IPS-NIHi11 (cell line): ENCODE measurements at regions not wholly inside any gene's neighbourhood (a gene's known extent, or its start where the extent isn't known, plus 50 kb on each side); places are given as distances from the start of the nearest gene placed in this dataset.

Source experiments
- DNase-seq: peaks from one replicate; pipeline ENCODE4 v3.0.0; 2012; ENCODE audit warnings: mixed read lengths, low spot score

DNA sequence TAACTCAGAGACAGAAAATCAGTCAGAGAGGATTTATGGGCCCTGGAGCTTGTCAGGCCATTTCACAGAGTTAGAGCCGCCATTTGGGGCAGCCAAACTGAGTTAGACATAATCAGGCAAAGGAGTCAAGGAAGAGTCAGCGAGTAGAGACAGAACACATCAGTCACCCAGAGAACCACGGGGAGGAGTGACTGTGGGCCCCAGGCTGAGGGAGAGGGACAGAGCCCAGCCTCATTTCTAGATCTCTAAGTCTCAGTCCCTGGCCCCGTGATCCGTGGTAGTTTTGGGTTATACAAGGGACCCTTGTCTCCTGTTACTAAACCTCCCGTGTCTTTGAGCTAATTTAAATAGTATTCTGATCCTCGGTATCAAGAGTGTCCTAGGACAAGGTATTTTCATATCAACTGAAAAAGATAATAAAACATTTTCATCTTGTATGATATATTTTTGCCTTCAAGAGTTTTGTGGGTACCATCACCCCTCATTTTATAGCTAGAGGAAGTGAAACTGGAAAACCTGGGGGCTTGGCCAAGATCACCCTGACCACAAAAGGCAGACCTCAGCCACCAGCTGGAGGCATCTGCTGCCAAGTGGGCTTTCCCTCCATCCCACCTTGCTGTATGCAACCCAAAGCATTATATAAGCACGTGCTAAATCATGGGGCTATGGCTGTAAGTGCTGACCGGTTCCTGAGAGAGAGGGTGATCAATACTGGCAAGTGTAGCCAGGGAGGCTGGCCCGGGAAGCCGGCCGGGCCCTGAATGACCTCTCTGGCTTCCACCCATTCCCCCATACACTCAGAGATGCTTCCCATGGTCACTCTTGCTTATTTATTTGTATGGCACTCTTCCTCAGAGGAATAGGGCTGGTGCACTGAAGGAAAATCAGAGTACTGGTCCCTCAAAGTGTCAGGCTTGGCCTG is 204.1 kb downstream of the BCOR start:
- DNase-seq = no peak

DNA sequence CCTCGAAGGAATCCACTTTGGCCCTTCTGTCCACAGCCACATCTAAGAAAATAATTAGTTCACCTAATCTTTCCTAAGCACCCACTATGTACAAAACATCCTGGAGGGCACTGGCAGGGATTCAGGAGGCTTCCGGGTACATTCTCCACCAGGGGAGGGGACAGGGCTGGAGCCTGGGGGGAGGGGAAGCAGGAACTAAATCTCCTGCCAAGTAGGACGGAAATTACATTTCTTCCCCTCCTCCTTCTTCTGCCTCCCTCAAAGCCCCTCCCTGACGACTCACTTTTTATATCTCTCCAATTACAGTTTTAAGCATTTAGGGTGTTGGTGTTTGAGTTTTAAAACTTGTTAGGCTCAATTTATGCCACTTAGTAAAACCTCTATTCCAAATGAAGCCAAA is 203.1 kb downstream of the BCOR start:
- DNase-seq = no peak

DNA sequence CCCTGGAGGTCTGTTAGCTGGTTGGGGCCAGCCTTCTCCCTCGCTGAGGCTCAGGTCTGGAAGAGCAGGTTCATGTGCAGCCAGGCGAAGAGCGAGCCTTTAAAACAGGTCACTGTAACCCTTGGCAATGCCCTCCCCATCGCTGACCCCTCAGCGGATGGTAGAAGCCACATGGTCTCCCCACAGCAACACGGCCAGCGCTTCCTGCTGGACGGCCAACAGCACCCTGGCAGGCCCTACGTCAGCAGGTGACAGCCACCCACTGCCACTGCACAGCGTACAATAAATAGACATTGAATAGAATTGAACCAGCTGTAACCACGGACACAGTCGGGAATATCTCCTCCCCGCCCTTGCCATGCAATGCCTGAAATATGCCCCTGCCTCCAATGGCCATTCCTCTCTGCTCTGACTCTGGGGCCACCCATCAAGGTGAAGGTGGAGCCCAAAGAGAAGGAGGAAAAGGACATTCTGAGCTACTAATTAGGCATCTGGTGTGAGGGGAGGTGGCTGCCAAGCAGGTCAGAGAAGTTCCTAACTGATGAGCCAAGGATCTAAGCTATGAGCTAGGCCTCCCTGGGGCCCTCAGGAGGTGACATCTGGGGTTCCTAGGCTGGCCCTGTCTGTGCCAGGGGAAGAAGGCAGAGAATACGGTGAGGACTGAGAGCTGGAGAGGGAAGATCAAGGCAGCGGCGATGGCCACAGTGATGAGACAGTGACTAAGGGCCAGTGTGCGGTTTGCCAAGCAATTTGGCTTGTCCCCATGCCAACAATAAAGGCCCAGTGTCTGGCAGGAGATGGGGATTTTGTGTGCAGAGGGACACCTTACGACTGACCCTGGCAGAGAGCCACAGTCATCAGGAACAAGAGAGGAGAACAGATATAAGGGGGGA is 202.3 kb downstream of the BCOR start:
- DNase-seq = peak; percentile 17

DNA sequence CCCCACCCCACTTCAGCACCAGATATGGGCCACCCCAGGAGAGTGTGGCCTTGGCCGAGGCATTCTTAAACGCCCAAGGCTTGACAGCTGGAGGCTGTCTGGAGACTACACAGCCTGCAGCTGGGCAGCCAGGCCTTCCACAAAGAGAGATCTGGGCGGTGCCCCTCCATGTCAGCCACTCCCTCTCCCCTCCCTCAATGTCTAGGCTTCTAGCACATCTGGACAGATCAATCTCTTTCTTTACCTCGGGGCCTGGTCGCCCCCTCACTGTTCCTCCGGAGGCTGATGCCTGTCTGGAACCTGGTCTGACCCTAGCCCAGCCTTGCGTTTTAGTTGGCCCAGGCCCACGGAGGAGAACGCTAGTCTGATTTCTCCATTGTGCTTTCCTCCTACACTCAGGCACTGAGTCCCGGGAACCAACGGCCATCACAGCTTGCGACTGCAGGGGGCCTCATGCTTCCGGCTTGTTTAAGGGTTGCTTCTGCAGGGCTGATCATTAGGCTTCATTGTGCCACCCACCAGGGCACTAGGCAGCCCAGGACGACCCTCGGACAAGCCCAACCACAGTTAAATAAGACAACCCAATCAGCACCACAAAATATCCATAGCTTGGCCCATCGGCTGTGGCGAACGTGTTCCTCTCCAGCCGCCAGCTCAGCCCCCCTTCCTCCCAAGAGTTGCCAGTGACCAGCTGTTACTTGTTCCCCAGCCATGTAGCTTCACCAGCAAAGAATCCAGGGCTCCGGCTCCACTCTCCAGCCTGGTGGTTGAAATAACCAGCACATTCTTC is 200.6 kb downstream of the BCOR start:
- peak; percentile 57 for DNase-seq

DNA sequence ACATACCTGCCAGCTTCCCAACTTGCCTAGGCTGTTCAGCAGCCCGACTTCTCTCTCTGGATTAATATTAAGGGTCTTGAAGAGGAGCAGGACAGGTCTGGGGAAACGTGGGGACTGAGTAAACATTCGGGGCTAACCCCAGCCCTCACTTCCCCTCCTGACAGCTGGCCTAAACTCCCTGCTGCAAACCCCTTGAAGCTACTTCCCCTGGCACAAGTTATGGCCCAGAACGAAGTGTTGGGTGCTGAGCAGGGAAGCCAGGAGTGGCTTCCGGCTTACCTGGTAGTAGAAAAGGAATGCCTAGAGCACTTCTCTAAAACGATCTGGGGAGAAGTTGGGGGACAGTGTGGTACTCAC is 200.0 kb downstream of the BCOR start:
- no peak for DNase-seq

DNA sequence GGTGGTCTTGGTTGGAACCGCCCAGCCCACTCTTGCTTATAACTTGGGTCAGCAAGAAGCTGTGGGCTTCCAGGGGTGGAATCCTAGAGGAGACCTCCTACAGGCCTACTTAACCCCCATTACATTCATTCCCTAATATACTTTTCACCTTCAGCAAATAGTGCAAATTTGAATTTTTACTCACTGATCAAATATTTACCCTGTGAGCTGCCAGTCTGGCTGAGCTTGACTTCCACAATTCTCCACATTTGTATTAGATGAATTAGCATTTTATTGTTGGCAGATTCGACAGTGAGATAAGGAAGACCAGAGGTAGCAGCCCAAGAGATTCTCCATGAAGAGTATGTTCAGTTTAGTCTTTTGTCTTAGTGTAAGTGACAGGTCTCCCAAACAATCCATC is 199.6 kb downstream of the BCOR start:
- no peak for DNase-seq

DNA sequence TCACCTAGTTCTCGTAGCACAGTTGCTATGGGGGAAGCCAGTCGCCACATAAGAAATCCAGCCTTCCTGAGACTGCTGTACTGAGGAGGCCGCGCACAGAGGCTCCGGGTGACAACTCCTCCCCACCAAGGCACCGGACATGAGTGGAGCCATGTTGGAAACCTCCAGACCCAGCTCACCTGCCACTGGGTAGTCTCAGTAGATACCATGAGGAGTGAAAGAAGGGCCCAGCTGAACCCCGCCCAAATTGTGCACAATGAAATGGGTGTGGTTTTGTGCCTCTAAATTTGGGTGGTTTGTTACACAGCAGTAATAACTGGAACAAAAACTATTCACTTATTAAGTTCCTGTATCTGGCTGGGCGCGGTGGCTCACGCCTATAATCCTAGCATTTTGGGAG is 198.7 kb downstream of the BCOR start:
- DNase-seq = no peak

DNA sequence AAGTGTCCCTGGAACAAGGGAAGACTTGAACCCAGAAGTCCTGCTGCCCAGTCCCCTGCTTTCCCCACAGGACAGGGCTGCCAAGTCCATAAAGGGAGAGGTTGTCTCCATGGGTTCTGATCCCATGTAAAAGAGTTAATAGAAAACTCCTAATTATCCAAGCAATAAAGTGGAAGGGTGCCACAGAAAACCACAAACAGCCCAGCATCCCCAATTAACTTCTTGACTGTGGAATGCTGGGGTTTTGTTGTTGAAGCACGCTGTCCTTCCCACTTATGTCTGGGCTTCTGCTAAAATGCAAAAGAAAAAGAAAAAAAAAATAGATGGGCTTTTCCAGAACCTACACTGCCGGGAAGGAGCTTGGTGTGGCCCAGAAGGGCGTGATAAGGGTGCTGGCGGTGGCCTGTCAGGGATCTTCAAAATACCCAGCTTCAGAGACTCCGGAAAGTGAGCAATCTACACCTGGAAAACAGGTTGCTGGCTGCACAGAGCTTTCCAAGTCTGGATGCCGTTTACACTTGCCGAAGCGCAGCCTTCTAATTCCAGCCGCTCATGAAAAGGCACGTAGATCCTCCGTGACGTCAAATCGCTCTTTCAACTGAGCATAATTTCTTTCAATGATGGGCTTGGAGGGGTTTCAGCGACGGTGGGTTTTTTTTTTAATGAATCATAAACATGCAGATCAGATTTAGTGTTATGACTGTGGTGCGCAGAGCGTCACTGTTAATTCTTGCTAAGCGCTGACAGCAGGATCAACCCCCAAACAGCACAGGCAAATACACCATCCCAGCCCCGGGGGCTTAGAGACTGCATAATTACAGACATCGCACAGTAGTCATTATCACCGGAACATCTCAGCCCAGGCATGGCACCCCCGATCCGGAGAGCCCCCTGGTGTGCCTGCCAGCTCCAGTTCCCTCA is 197.6 kb downstream of the BCOR start:
- no peak for DNase-seq

DNA sequence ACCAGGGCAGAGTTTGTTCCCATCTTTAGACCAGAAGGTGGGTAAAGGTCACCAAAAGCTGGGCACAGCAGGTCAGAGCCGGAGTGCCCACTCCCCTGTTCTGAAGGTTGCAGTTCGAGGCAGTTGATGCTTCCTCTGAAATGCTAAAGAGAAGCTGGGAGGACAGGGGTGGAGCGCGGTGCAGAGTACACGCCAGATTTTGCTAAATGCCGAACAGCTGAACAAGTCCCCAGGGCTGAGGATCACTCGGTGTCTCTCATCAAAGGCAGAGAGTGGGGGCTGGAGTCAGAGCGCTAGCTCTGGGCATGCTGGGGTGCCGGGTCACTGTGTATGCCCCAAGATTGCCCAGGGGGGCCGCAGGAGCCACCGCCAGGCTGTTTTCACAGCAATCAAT is 197.0 kb downstream of the BCOR start:
- DNase-seq = peak; percentile 23

DNA sequence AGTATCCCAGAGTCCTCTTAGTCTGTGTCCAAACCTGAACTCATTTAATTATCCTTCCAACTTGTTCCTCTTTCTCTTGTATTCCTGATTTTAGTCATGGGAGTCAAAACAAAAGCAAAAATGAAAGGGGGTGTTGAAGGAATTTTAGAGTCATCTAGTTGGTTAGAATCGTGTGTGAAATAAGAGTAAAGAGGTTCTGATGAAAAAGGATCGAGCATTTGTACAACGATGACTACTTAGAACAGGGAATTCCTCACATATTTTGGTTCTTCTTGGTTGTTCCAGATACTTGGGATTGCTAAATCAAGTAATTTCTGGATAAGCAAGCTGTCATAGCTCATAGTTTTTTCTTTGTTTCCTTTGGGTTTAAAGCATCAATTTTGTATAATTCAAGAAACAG is 194.4 kb downstream of the BCOR start:
- DNase-seq = no peak

DNA sequence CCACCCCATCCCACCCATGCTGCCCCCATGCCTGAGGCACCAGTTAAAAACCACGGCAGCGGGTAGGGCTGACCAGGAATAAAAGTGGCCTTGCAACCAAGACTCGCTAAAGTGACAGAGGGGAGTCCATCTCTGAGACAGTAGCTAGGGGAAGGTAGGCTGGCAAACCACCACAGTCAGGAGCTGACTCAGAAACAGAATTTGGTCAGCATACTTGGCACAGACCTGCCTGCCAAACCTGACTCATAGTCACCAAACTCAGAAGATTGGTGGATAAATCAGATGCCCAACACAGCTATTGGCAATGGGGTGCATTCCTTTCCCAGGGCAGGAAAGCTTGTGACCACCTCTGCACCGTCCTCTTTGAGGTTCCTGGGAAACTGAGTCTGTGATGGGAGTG is 193.8 kb downstream of the BCOR start:
- DNase-seq = no peak

DNA sequence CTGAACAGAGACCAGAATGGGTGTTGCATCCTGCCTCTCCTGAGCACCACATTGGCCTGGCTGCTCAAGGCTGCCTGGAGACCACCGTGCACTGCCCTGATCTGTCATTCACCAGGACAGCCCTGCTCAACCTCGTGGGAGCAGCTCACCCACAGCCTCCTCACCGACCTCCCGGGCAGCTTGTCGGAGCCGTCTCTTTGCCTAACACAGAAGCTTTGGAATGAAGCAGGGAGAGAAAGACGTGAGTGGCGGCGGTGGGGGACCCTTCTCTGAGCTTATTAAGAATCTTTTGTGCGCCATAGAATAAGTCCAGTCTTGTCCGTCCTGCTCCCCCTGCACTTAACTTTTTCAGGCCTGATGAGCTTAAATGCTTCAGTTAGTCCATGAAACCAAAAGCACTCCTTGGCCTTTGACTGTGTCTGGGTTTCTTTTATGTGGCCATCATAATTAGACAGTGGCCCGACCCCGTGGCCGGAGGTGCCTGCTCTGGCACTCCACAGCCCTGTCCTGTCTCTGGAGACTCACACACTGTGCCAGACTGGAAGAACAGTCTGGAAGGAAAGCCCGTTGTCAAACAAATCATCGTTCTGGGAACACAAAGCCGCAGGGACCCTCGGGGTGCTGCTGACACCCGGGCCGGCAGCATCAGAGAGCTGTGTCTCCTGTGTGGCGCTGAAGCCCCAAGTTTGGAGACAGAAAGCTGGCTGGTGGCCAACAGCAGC is 192.8 kb downstream of the BCOR start:
- DNase-seq = no peak

DNA sequence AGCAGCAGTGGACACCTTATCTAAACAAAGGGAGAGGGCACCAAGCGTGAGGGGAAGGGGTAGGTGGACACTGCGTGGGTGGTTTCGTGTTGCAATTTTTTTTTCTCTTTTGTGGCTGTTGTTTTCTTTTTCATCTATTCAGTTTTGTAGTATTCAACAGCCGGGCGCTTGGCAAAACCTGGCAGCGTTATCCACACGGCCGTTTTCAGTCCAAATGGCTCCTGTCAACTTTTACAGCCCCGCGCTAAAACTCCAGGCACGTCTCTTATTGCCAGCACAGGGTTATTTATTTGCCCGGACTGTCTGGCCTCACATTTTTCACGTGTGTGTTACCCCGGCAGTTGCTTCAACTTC is 192.2 kb downstream of the BCOR start:
- DNase-seq = no peak

DNA sequence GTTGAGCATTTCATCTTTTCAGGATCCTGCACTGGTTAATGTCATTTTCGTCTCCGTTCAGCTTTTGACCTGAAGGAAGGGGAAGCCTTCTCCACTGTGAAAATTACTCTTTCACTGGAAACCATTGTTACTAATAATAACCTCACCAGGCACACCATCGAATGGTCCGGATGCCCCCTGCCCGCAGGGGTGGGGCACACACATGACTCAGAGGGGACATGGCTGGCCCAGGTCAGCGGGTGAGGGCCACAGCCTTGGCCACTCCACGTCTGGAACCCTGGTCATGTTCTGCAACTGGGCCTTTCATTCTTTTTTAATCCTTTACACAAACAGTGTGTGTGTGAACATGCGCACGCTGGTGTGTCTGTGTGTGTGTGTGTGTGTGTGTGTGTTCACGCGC is 191.8 kb downstream of the BCOR start:
- no peak for DNase-seq

DNA sequence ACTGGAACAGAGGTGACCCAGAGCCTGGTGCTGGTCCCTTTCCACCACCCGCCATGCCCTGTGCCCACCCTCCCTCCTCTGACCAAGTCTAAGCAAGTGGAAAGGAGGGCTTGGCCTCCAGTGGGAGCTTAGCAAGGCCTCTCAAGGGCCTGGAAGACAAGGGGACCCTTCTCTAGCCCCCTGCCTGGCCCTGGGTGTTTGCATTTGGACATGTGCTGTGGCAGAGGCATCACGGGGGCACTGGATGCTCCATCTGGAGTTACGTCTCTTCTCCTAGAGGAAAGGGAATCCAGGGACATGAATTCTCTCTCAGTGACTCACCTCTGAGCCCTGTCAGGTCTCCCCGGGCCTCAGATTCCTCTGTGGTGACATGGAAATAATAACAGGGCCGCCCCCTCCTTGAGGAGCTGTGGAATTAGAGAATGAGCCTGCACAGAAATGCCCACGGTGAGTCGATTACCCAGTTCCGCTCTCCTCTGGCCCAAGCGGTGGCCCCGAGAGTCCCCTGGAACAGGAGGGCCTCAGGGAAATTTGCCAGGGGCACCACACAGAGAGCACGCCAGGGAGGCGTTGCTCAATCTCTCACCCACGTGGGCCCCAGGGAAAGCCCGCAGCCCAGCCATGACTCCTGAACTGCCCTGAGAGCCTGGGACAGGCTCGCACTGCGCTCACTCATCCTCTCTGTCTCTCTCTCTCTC is 189.6 kb downstream of the BCOR start:
- DNase-seq = peak; percentile 26

DNA sequence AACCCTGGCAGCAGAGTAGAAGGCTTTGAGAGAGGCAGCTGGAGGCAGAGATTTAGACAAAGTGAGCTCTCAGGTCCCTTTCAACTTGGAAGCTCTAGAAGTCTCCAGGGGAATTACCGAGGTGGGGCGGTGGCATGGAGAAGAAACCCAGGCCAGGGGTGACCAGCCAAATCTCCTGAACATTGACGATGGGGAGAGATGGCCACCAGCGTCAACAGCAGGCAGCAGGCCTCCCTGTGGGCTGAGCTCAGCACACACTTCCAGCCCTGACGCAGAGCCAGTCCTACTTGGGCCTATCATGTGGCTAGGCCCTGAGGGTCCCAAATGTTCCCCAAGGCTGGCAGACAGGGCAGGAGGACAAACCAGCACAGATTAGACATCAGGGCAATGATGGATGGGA is 187.8 kb downstream of the BCOR start:
- DNase-seq = no peak

DNA sequence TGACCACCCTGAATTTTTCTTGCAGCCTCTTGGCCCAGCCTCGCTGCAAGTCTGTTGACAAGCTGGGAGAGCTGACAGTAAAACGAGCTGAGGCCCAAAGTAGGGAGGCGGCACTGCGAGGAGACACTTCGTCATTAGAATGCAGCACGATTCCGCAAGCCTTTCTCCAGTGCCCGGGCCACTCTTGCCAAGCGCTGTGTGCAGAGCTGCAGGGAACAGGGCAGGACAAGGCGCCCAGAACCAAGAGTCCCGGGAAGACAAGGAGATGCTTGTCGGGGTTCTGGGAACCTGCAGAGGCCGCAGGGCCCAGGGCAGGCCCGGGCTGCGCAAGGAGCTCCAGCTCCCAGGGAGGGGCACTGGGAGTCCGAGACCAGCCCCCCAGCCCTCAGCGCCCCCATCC is 187.1 kb downstream of the BCOR start:
- no peak for DNase-seq

DNA sequence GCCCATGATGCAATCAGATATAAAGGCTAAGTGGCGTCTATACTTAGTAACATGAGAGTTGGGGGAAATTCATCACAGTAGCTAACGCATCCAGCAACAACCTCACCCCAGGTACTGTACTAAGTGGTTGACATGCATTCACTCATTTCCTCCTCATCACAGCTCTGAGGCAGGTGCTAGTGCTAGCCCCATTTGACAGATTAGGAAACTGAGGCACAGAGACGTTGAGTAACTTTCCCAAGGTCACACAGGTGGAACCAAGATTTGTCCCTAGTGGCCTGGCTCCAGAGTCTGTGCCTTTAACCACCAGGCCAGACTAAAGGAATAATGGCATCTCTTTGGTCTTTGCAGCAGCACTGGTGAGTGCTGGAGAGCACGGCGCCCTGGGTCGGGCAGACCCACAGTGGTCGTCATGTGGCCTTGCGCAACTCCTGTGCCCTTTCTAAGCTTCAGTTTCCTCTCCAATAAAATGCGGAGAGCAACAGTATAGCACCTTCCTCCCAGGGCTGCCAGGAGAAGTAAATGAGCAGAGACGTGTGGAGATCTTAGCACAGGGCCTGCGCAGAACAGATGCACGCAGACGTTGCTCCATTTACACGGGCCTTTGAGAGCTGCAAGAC is 186.4 kb downstream of the BCOR start:
- DNase-seq = no peak

DNA sequence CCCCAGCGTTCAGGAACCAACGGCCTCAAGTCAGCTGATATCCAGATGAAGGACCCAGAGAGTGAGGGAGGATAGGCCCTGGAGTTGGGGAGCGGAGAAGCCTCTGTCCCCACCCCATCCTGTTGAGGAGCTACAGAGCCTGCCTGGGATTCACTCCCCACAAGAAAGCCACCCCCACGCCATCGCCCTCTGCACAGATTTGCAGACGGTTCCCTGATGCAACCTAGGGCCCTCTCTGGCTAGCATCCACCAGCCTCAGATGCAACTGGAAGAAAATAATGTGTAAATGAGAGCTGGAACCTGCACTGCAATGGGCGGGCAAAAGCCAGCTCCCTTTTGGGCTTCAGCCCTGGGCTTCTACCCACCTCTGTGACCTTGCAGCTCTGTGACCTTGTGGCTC is 185.6 kb downstream of the BCOR start:
- no peak for DNase-seq

DNA sequence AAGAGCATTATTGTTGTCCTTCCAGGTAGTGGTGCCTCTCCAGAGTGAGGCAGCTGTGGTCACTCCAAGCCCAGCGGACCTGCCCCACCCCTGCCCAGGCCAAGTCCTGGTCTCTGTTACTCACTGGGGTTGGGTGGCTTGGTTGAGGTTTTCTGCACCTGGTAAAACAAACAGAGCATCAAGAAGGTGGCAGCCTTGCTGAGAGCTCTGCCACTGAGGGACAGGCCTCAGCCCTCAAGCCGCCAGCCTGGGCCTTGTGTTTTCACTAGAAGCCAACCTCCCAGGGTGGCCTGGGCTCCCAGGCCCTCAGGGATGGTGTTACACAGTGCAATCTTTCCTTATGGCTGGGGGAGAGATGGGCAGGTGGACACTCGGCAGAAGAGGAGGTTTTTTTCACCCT is 182.7 kb downstream of the BCOR start:
- DNase-seq = no peak
